ENCODE measurements at regions not wholly inside any gene's neighbourhood (a gene's known extent, or its start where the extent isn't known, plus 50 kb on each side); places are given as distances from the start of the nearest gene placed in this dataset.
"Not testable (repeated sequence)": the region's sequence is repeated elsewhere in the genome, so short reads cannot be mapped to it uniquely, and the experiment has no call there.

DNA sequence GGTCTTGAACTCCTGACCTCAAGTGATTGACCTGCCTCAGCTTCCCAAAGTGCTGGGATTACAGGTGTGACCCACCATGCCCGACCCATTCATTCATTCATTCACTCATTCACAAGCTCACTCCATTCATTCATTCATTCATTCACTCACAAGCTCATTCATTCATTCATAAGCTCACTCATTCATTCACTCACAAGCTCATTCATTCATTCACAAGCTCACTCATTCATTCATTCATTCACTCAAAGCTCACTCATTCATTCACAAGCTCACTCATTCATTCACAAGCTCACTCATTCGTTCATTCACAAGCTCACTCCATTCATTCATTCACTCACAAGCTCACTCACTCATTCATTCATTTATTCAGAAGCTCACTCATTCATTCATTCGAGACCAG is 198.6 kb downstream of the SHOX start:
- no peak for DNase-seq

GRCh38 chrX:828411-828959 is 197.9 kb downstream of the SHOX start:
- DNase-seq = no peak

DNA sequence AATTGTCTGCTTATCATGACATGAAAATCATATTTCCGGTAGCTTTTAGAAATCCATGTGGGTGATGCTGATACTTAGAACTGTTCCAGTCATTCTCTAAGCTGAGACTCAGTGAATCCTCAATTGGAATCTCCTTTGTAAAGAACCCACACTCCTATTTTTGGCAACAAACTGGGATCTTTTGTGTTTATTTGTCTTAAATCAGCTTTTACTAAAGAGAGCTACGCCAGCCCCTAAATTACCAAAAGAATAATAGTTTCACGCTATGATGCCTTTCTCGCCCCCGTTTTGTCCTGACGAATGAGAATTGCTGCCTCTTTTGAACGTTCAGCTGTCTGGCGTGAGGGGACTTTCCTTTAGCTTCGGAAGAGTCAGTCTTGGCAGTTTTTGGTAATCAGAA is 195.9 kb downstream of the SHOX start:
- DNase-seq = no peak

DNA sequence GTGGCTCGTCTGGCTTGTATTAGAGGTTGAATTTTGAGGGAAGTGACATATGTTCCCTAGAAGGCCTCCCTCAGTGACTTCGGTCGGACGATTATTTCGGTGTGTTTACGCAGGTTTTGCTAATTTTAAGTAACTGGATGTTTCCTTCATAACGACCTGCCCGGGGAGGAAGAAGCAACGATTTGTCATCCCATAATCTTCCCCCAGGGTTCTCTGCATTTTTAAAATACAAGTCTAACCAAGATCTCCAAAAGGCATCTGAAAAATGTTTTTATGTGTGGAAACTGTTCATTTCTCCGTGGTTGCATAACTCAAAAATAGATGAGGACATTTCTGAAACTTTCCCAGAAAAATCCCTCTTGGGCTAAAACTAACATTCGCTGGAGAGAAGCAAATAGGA is 195.4 kb downstream of the SHOX start:
- DNase-seq = no peak

DNA sequence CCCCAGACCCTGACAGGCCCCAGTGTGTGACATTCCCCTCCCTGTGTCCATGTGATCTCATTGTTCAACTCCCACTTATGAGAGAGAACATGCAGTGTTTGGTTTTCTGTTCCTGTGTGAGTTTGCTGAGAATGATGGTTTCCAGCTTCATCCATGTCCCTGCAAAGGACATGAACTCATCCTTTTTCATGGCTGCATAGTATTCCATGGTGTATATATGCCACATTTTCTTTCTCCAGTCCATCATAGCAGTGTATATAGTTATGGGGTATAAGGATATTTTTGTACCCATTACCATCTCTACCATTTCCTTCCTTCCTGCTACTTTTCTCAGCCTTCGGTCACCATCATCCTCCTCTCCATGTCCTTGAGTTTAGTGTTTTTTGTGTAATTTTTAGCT is 192.5 kb downstream of the SHOX start:
- DNase-seq = not testable (repeated sequence)

- DNase-seq = no peak
These were observed 190.9 kb downstream of the SHOX start for GRCh38 chrX:821327-822107.

- no peak for DNase-seq
These were observed 189.1 kb downstream of the SHOX start for GRCh38 chrX:819684-820083.

- no peak for DNase-seq
These were observed 187.2 kb downstream of the SHOX start for GRCh38 chrX:817759-818300.

DNA sequence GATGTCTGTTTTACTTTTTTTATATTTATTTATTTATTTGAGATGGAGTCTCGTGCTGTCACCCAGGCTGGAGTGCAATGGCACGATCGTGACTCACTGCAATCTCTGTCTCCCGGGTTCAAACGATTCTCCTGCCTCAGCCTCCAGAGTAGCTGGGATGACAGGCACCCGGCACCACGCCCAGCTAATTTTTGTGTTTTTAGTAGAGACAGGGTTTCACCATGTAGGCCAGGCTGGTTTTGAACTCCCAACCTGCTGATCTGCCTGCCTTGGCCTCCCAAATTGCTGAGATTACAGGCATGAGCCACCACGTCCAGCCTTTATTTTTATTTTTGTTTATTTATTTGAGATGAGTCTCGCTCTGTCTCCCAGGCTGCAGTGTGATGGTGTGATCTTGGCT is 186.6 kb downstream of the SHOX start:
- DNase-seq = not testable (repeated sequence)

- no peak for DNase-seq
These were observed 185.8 kb downstream of the SHOX start for GRCh38 chrX:816411-816810.

- peak; percentile 17 for DNase-seq
These were observed 179.6 kb downstream of the SHOX start for GRCh38 chrX:810186-810585.

GRCh38 chrX:809081-809480 is 178.5 kb downstream of the SHOX start:
- peak; percentile 10 for DNase-seq

- peak; percentile 38 for DNase-seq
These were observed 176.0 kb downstream of the SHOX start for GRCh38 chrX:806586-806985.

GRCh38 chrX:805988-806387 is 175.4 kb downstream of the SHOX start:
- DNase-seq = peak; percentile 31

- peak; percentile 10 for DNase-seq
These were observed 174.6 kb downstream of the SHOX start for GRCh38 chrX:805103-805670.

DNA sequence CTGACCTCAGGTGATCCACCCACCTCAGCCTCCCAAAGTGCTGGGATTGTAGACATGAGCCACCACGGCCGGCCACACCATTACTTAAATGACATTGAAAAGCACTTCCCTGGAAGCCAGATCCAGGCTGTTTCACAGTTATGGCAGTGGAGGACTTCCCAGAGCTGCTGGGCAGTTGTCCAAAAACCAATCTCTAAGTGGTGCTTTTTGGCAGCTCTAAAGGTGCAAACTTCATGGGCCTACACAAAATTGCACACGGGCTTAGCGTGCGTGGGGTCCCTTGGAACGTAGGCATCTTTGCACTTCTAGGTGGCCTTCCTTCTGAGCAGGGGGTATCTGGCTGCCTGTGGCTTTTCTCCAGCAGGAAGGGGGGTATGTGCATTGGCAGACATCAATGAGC is 172.3 kb downstream of the SHOX start:
- no peak for DNase-seq

DNA sequence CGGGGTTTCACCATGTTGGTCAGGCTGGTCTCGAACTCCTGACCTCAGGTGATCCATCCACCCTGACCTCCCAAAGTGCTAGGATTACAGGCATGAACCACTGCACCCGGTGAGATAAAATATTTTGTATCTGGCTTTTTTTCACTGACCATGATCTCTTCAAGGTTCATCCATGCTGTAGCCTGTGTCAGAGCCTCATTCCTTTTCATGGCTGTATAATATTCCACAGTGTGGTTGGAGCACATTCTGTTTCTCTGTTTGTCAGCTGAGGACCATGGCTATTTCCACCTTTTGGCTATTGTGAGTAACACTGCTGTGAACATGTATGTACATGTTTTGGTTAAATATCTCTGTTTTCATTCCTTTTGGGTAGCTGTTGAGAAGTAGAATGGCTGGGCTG is 169.2 kb downstream of the SHOX start:
- DNase-seq = no peak

DNA sequence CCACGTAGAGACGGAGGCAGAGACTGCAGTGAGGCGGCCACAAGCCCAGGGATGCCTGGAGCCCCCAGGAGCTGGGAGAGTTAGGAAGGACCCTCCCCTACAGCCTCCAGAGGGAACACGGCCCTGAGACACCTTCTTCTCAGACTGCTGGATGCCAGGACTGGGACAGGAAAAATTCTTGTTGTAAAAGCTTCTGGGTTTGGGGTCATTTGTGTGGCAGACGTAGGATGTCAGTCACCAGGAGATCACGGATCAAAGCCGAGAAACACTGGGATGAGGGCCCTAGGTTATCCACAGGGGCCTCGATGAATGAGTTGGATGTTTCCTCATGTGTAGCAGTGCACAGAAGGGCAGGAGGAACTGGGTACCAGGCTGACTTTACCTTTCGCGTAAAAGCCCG is 163.7 kb downstream of the SHOX start:
- DNase-seq = peak; percentile 29

DNA sequence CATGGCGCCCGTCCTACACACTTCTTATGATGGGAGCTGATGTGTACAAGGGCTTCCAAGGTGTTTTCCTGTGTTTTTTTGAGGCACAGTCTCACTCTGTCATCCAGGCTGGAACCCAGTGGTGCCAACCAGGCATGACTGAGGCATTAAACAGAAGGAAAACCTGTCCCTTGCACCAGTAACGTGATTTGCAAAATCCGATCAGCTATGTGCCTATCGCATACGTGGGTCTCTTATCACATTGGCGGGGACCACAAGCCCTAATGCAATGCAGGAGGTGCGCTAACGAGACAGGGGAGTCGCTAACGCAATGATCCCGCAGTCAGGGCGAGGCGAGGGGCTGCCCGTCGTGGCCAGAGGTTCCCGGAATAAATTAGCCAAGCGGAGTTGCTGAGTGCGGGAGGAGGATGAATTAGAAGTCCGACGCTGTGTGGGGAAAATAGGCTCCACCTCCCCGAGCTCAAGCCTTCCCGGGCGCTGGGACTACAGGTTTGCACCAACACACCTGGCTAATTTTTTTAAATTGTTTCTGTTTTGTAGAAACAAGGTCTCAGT is 162.7 kb downstream of the SHOX start:
- peak; percentile 43 for DNase-seq

- DNase-seq = no peak
These were observed 161.0 kb downstream of the SHOX start for GRCh38 chrX:791479-792034.

- no peak for DNase-seq
These were observed 160.3 kb downstream of the SHOX start for GRCh38 chrX:790783-791360.

DNA sequence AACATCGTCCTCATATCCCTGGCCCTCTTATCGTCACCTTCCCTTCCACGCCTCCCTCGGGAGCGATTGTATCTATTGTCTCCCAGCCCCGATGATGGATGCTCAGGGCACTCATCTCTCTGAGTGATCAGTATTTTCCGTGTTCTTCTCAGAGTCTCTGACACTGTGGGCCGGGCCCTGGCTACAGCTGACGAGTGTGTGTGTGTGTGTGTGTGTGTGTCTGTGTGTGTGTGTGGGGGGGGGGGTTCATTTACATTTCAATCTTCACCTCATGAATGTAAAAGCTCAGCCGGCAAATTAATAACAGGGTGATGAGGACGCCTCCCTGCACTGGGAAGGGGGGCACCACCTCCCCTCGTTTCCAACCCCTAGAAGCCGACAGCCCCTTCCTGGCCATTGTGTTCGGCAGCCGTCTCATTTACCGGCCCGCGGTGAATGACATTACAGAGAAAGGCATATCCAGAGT is 159.5 kb downstream of the SHOX start:
- no peak for DNase-seq

DNA sequence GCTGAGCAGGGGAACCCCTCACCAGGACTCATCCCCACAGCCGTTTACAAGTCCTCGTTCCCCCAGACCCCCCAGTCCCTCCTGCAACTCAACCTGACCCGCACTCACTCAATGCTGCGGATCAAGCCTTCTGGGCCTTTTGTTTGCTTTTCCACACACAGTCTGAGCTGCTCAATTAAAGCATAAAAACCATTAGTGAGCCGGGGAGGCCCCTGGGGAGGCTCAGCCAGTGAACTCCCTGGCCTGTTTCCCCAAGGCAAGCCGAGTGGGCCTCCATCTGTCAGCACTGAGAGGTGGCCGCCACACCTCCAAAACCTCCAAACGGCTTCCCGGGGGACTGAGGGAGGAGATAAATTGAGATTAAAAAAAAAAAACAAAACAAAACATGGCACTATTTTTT is 158.5 kb downstream of the SHOX start:
- DNase-seq = no peak

All from islet precursor cell (in vitro differentiated cells).